Neural cell (in vitro differentiated cells): ENCODE measurements at regions not wholly inside any gene's neighbourhood (a gene's known extent, or its start where the extent isn't known, plus 50 kb on each side); places are given as distances from the start of the nearest gene placed in this dataset.

Experiments used
- H2AFZ ChIP-seq: fragments of 200-600, 300-800 bp; sonication (generic), shearing (Covaris generic); 2 replicates; pipeline ENCODE4 v1.6.0; 2014; ENCODE audit warnings: low read depth, mild to moderate bottlenecking, antibody characterized with exemption, low read length, moderate library complexity
- H3F3A ChIP-seq: fragments of 200-600 bp; shearing (Covaris generic); 2 replicates; pipeline ENCODE4 v1.6.1; 2016; ENCODE audit warnings: mild to moderate bottlenecking, moderate library complexity, mixed read lengths, antibody characterized with exemption, low read length; ENCODE audit not compliant: insufficient read depth, poor library complexity, severe bottlenecking
- H3K27ac ChIP-seq: fragments of 200-600, 300-800 bp; sonication (generic), shearing (Covaris generic); 2 replicates; pipeline ENCODE4 v1.5.1; 2014; ENCODE audit warnings: mild to moderate bottlenecking, low read length, moderate library complexity
- H3K27me3 ChIP-seq: fragments of 300-800, 200-600 bp; sonication (generic), shearing (Covaris generic); 2 replicates; pipeline ENCODE4 v1.6.0; 2014; ENCODE audit warnings: mild to moderate bottlenecking, low read depth, low read length, moderate library complexity; ENCODE audit not compliant: insufficient read depth
- H3K36me3 ChIP-seq: fragments of 300-800, 200-600 bp; sonication (generic), shearing (Covaris generic); 2 replicates; pipeline ENCODE4 v1.5.1; 2014; ENCODE audit warnings: mild to moderate bottlenecking, antibody characterized with exemption, low read length, moderate library complexity; ENCODE audit not compliant: insufficient read depth
- H3K4me2 ChIP-seq: fragments of 300-800, 200-600 bp; sonication (generic), shearing (Covaris generic); 2 replicates; pipeline ENCODE4 v1.6.0; 2014; ENCODE audit warnings: mild to moderate bottlenecking, low read length
- H3K4me3 ChIP-seq: fragments of 300-800, 200-600 bp; sonication (generic), shearing (Covaris generic); 2 replicates; pipeline ENCODE4 v1.5.1; 2014; ENCODE audit warnings: mild to moderate bottlenecking, low read length, moderate library complexity
- H3K79me2 ChIP-seq: fragments of 200-600 bp; shearing (Covaris generic); replicated peaks from 2 replicates; pipeline ENCODE4 v1.6.0; 2014; ENCODE audit warnings: mild to moderate bottlenecking, low read length, moderate library complexity; ENCODE audit not compliant: insufficient read depth
- H3K9ac ChIP-seq: fragments of 300-800, 200-600 bp; sonication (generic), shearing (Covaris generic); 2 replicates; pipeline ENCODE4 v1.6.1; 2016; ENCODE audit warnings: mild to moderate bottlenecking, low read length, mixed read lengths
- H3K9me2 ChIP-seq: fragments of 200-600 bp; shearing (Covaris generic); 2 replicates; pipeline ENCODE4 v1.6.1; 2016; ENCODE audit warnings: mild to moderate bottlenecking, low read length, mixed read lengths; ENCODE audit not compliant: insufficient read depth
- H3K9me3 ChIP-seq: fragments of 200-600, 300-800 bp; sonication (generic), shearing (Covaris generic); 2 replicates; pipeline ENCODE4 v1.6.1; 2016; ENCODE audit warnings: mild to moderate bottlenecking, mixed run types, low read length, moderate library complexity, mixed read lengths
- H4K20me1 ChIP-seq: fragments of 200-600 bp; shearing (Covaris generic); 2 replicates; pipeline ENCODE4 v1.6.1; 2016; ENCODE audit warnings: mild to moderate bottlenecking, mixed run types; ENCODE audit not compliant: insufficient read depth
- EP300 ChIP-seq: fragments of 450-650 bp; conservative IDR thresholded peaks from 2 replicates; pipeline ENCODE4 v1.6.1; 2014; ENCODE audit warnings: antibody characterized with exemption, mild to moderate bottlenecking, moderate library complexity; ENCODE audit not compliant: poor library complexity, severe bottlenecking
- EZH2 ChIP-seq: fragments of 200-600, 300-800 bp; shearing (Covaris generic), sonication (generic); IDR thresholded peaks from 2 replicates; pipeline ENCODE4 v1.6.1; 2014; ENCODE audit warnings: antibody characterized with exemption, low read length, borderline replicate concordance, mild to moderate bottlenecking; ENCODE audit not compliant: insufficient read depth, poor library complexity, severe bottlenecking
- MXI1 ChIP-seq: fragments of 450-650 bp; conservative IDR thresholded peaks from 2 replicates; pipeline ENCODE4 v1.6.1; 2014; ENCODE audit warnings: antibody characterized with exemption, mild to moderate bottlenecking; ENCODE audit not compliant: poor library complexity, severe bottlenecking
- POLR2AphosphoS5 ChIP-seq: IDR thresholded peaks from 2 replicates; pipeline ENCODE4 v1.6.1; 2012
- RAD21 ChIP-seq: fragments of 450-650 bp; conservative IDR thresholded peaks from 2 replicates; pipeline ENCODE4 v1.6.1; 2014; ENCODE audit warnings: antibody characterized with exemption, mild to moderate bottlenecking, moderate library complexity
- SMC3 ChIP-seq: fragments of 450-650 bp; conservative IDR thresholded peaks from 2 replicates; pipeline ENCODE4 v1.6.1; 2014; ENCODE audit warnings: antibody characterized with exemption, mild to moderate bottlenecking, moderate library complexity; ENCODE audit not compliant: poor library complexity
- TAF1 ChIP-seq: IDR thresholded peaks from 2 replicates; pipeline ENCODE4 v1.6.1; 2012; ENCODE audit warnings: low read depth
- TF ChIP-seq, protein P1 (sequence below): fragments of 450-650 bp; IDR thresholded peaks from 2 replicates; pipeline ENCODE4 v1.5.1; 2014; ENCODE audit warnings: antibody characterized with exemption, mild to moderate bottlenecking, moderate library complexity; ENCODE audit not compliant: poor library complexity, severe bottlenecking
- TF ChIP-seq, protein P2 (sequence below): IDR thresholded peaks from 2 replicates; pipeline ENCODE4 v1.6.1; 2012; ENCODE audit warnings: borderline replicate concordance

DNA sequence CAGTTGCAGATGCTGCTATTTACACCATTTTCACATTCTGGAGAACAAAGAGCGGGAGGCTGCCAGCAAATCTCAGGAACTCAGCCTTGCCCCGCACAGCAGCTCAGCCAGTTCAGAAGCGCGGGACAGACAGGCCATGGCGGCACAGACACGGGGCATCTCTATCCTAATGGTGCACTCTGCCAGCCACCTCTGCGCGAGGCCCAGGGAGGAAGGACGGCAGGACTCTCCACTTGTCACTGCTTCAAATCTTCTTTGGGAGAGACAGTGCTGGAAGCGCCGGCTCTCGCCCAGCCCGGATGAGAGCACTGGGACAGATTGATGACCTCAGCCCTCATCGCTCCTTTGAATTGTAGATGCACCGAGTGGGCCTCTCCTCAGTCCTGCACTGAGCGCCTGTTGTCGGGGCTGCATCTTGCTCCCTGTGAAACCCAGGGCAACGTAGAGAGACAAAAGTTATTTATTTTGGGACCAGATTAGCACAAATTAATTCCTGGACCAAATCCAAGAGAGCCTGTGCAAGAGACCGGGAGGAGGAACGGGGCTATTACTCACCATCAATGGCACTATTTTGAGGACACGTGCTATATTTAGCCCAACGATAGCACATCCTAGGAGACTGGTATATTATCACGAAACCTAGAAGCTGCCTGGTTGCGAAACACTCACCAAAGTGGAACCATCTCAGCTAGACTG, 211.4 kb upstream of the SMIM21 start:
- Histone ChIP-seq H3K9me2 (no peaks in the 10 kb centered on the region), H3K4me3 (no peak overlapping the region), H3K9ac (no peak overlapping the region), H3K27me3 (no peaks in the 10 kb centered on the region), H3F3A (no peaks in the 10 kb centered on the region), H3K27ac (no peak overlapping the region), H4K20me1 (no peaks in the 10 kb centered on the region), H3K9me3 (no peaks in the 10 kb centered on the region), H3K79me2 (no peaks in the 10 kb centered on the region), H3K36me3 (no peaks in the 10 kb centered on the region), H3K4me2 (no peak overlapping the region), H2AFZ (no peak overlapping the region)
- TF ChIP-seq EZH2 (no peak), POLR2AphosphoS5 (no peak), MXI1 (no peak), RAD21 (no peak), EP300 (no peak), TAF1 (no peak), SMC3 (no peak)
- TF ChIP-seq, protein P1, sequence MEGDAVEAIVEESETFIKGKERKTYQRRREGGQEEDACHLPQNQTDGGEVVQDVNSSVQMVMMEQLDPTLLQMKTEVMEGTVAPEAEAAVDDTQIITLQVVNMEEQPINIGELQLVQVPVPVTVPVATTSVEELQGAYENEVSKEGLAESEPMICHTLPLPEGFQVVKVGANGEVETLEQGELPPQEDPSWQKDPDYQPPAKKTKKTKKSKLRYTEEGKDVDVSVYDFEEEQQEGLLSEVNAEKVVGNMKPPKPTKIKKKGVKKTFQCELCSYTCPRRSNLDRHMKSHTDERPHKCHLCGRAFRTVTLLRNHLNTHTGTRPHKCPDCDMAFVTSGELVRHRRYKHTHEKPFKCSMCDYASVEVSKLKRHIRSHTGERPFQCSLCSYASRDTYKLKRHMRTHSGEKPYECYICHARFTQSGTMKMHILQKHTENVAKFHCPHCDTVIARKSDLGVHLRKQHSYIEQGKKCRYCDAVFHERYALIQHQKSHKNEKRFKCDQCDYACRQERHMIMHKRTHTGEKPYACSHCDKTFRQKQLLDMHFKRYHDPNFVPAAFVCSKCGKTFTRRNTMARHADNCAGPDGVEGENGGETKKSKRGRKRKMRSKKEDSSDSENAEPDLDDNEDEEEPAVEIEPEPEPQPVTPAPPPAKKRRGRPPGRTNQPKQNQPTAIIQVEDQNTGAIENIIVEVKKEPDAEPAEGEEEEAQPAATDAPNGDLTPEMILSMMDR, result no peak
- TF ChIP-seq, protein P2, sequence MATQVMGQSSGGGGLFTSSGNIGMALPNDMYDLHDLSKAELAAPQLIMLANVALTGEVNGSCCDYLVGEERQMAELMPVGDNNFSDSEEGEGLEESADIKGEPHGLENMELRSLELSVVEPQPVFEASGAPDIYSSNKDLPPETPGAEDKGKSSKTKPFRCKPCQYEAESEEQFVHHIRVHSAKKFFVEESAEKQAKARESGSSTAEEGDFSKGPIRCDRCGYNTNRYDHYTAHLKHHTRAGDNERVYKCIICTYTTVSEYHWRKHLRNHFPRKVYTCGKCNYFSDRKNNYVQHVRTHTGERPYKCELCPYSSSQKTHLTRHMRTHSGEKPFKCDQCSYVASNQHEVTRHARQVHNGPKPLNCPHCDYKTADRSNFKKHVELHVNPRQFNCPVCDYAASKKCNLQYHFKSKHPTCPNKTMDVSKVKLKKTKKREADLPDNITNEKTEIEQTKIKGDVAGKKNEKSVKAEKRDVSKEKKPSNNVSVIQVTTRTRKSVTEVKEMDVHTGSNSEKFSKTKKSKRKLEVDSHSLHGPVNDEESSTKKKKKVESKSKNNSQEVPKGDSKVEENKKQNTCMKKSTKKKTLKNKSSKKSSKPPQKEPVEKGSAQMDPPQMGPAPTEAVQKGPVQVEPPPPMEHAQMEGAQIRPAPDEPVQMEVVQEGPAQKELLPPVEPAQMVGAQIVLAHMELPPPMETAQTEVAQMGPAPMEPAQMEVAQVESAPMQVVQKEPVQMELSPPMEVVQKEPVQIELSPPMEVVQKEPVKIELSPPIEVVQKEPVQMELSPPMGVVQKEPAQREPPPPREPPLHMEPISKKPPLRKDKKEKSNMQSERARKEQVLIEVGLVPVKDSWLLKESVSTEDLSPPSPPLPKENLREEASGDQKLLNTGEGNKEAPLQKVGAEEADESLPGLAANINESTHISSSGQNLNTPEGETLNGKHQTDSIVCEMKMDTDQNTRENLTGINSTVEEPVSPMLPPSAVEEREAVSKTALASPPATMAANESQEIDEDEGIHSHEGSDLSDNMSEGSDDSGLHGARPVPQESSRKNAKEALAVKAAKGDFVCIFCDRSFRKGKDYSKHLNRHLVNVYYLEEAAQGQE, result no peak

DNA sequence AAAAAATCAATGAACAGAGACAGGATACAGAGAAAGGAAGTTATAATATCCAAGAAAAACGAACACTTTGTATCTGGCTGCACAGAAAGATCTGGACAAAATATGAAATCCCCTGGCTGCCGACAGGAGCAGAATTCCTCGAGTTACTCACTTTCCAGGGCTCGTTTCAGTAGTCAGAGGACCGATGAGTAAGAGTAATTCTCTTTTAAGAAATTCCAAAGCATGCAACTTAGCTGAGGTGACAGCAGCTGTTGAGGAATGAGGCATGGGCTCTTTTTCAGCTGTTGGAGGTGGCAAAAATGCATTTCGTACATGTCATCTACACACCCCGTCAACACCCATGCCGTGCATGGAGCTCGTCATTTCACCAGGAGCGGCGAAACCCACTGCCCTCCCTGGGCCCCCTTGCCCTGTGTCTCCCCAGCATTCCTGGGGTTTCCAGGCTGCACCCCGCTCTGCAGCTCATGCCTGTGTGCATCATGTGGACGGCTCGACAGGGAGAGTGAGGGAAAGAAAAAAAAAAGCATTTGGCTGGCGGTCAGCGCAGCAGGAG, 210.8 kb upstream of the SMIM21 start:
- no peak overlapping the region for H2AFZ ChIP-seq
- no peaks in the 10 kb centered on the region for H3K27me3 ChIP-seq
- no peaks in the 10 kb centered on the region for H3K79me2 ChIP-seq
- no peaks in the 10 kb centered on the region for H3K36me3 ChIP-seq
- H3K27ac ChIP-seq, result no peak overlapping the region
- H3K9me2 ChIP-seq, result no peaks in the 10 kb centered on the region
- no peak overlapping the region for H3K9ac ChIP-seq
- no peak overlapping the region for H3K4me2 ChIP-seq
- H3K4me3 ChIP-seq, result no peak overlapping the region
- TF ChIP-seq EP300, result no peak
- TF ChIP-seq, protein P2, result no peak
- TF ChIP-seq SMC3, result no peak
- no peak for TF ChIP-seq TAF1
- no peak for TF ChIP-seq RAD21
- TF ChIP-seq MXI1, result no peak
- TF ChIP-seq, protein P1, result no peak
- TF ChIP-seq POLR2AphosphoS5, result no peak
- no peak for TF ChIP-seq EZH2
- H4K20me1 ChIP-seq, result no peaks in the 10 kb centered on the region
- no peaks in the 10 kb centered on the region for H3F3A ChIP-seq
- no peaks in the 10 kb centered on the region for H3K9me3 ChIP-seq
